H1 (cell line): ENCODE measurements at regions not wholly inside any gene's neighbourhood (a gene's known extent, or its start where the extent isn't known, plus 50 kb on each side); places are given as distances from the start of the nearest gene placed in this dataset.

Source experiments
- CTCF ChIA-PET: fragments of 300-600 bp; sonication (Branson Sonifier 250); formaldehyde crosslinking; loops from one replicate; lab custom pipeline; 2021; ENCODE audit not compliant: partially characterized antibody; lab: Charles Lee
- POLR2A ChIA-PET: fragments of 300-600 bp; sonication (Branson Sonifier 250); formaldehyde crosslinking; loops from one replicate; lab custom pipeline; 2021; ENCODE audit warnings: inconsistent platforms; ENCODE audit not compliant: partially characterized antibody; lab: Charles Lee
- DNase-seq, 2 experiments: peaks; one replicate each; pipeline versions ENCODE4 v3.0.0 to v3.0.0-alpha.2; 2010 to 2022; ENCODE audit warnings: low spot score in 2 of 2, low read depth in 1 of 2, mixed read lengths in 1 of 2
- FAIRE-seq: peaks from 2 replicates; lab custom pipeline; 2011; peaks lifted over from hg19 to GRCh38; lab: Jason Lieb, UNC
- H2AFZ ChIP-seq: 2 replicates; pipeline ENCODE4 v1.8.1; 2012; ENCODE audit warnings: low read length, inconsistent platforms
- H2AK5ac ChIP-seq: 2 replicates; pipeline ENCODE4 v1.6.1; 2013; ENCODE audit warnings: low read depth, low read length
- H2BK120ac ChIP-seq: replicated peaks from 2 replicates; pipeline ENCODE3; 2013; ENCODE audit warnings: low read depth, low read length, inconsistent platforms
- H2BK12ac ChIP-seq: 2 replicates; pipeline ENCODE4 v1.6.1; 2013; ENCODE audit warnings: low read depth, low read length
- H2BK15ac ChIP-seq: 2 replicates; pipeline ENCODE4 v1.6.1; 2013; ENCODE audit warnings: low read length
- H2BK20ac ChIP-seq: 2 replicates; pipeline ENCODE4 v1.6.1; 2013; ENCODE audit warnings: low read length
- H2BK5ac ChIP-seq: 2 replicates; pipeline ENCODE4 v1.6.1; 2013; ENCODE audit warnings: low read depth, low read length
- H3K14ac ChIP-seq: 2 replicates; pipeline ENCODE4 v1.6.1; 2013; ENCODE audit warnings: inconsistent platforms; ENCODE audit not compliant: insufficient read length
- H3K18ac ChIP-seq: 2 replicates; pipeline ENCODE4 v1.6.1; 2013; ENCODE audit warnings: low read length; ENCODE audit errors: extremely low read depth
- H3K23ac ChIP-seq: 2 replicates; pipeline ENCODE4 v1.6.1; 2013; ENCODE audit warnings: inconsistent platforms; ENCODE audit not compliant: insufficient read length
- H3K23me2 ChIP-seq: 2 replicates; pipeline ENCODE4 v1.6.1; 2013; ENCODE audit warnings: low read depth, low read length
- H3K27ac ChIP-seq: 2 replicates; pipeline ENCODE4 v1.6.1; 2011; ENCODE audit warnings: low read depth, low read length, inconsistent platforms
- H3K27me3 ChIP-seq, 4 experiments: replicated peaks in 1 of 4; 1 replicate in 1 of 4; 2 replicates in 3 of 4; pipeline versions ENCODE4 v1.6.1 to v1.8.1; 2011 to 2013; ENCODE audit warnings: low read length in 3 of 4, mild to moderate bottlenecking in 3 of 4, inconsistent platforms in 2 of 4, mixed read lengths in 2 of 4, moderate library complexity in 1 of 4; ENCODE audit not compliant: control insufficient read depth in 3 of 4, insufficient read depth in 3 of 4; ENCODE audit errors: extremely low read depth in 1 of 4
- H3K36me3 ChIP-seq, 4 experiments: 2 replicates each; pipeline versions ENCODE4 v1.6.1 to v1.8.1; 2011 to 2013; ENCODE audit warnings: mild to moderate bottlenecking in 4 of 4, low read length in 3 of 4, moderate library complexity in 2 of 4, control low read depth in 1 of 4, inconsistent platforms in 1 of 4; ENCODE audit not compliant: insufficient read depth in 4 of 4, control insufficient read depth in 2 of 4
- H3K4ac ChIP-seq: replicated peaks from 2 replicates; pipeline ENCODE3; 2013; ENCODE audit warnings: low read length, low read depth, mixed read lengths, inconsistent platforms; ENCODE audit not compliant: insufficient read length
- H3K4me1 ChIP-seq, 4 experiments: replicated peaks in 1 of 4; 1 replicate in 1 of 4; 2 replicates in 3 of 4; pipeline versions ENCODE4 v1.6.1 to v1.8.1; 2011 to 2013; ENCODE audit warnings: low read length in 3 of 4, inconsistent platforms in 2 of 4, mixed read lengths in 1 of 4; ENCODE audit not compliant: insufficient read depth in 4 of 4, control insufficient read depth in 3 of 4
- H3K4me2 ChIP-seq, 2 experiments: 2 replicates each; pipeline versions ENCODE4 v1.6.1 to v1.8.1; 2011 to 2013; ENCODE audit warnings: low read depth in 2 of 2, low read length in 2 of 2, control low read depth in 1 of 2, inconsistent platforms in 1 of 2, mild to moderate bottlenecking in 1 of 2; ENCODE audit not compliant: insufficient read depth in 1 of 2
- H3K4me3 ChIP-seq, 4 experiments: fragments of 200-600, 300-600 bp in 1 of 4; sonication (generic), shearing (Covaris generic), sonication (Bioruptor Twin) in 1 of 4; 2 replicates each; pipeline versions ENCODE4 v1.5.1 to v1.8.1; 2011 to 2016; ENCODE audit warnings: low read length in 4 of 4, low read depth in 3 of 4, control low read depth in 2 of 4, inconsistent platforms in 2 of 4, mild to moderate bottlenecking in 2 of 4, mixed read lengths in 1 of 4, moderate library complexity in 1 of 4; ENCODE audit not compliant: insufficient read depth in 2 of 4; ENCODE audit errors: extremely low read depth in 1 of 4
- H3K56ac ChIP-seq: replicated peaks from 2 replicates; pipeline ENCODE3; 2013; ENCODE audit warnings: low read depth, mild to moderate bottlenecking, mixed read lengths, low read length, inconsistent platforms; ENCODE audit not compliant: insufficient read length
- H3K79me1 ChIP-seq: 2 replicates; pipeline ENCODE4 v1.6.1; 2013; ENCODE audit warnings: low read depth, low read length, control low read depth
- H3K79me2 ChIP-seq, 2 experiments: 2 replicates each; pipeline versions ENCODE4 v1.6.1 to v1.8.1; 2012 to 2013; ENCODE audit warnings: low read length in 2 of 2, mild to moderate bottlenecking in 2 of 2, inconsistent platforms in 1 of 2; ENCODE audit not compliant: insufficient read depth in 2 of 2, control insufficient read depth in 1 of 2
- H3K9ac ChIP-seq, 4 experiments: replicated peaks in 1 of 4; 1 replicate in 1 of 4; 2 replicates in 3 of 4; pipeline versions ENCODE4 v1.6.1 to v1.8.1; 2011 to 2013; ENCODE audit warnings: low read depth in 3 of 4, low read length in 3 of 4, control low read depth in 2 of 4, mild to moderate bottlenecking in 2 of 4, moderate library complexity in 2 of 4, inconsistent platforms in 1 of 4; ENCODE audit errors: extremely low read depth in 1 of 4
- H3K9me3 ChIP-seq, 2 experiments: 2 replicates each; pipeline versions ENCODE4 v1.6.1 to v1.8.1; 2012 to 2013; ENCODE audit warnings: mild to moderate bottlenecking in 2 of 2, moderate library complexity in 2 of 2, control low read depth in 1 of 2, inconsistent platforms in 1 of 2, low read depth in 1 of 2, low read length in 1 of 2, mixed read lengths in 1 of 2; ENCODE audit not compliant: insufficient read depth in 2 of 2
- H4K20me1 ChIP-seq, 2 experiments: replicated peaks in 1 of 2; 2 replicates each; pipeline versions ENCODE3 to v1.8.1; 2011 to 2013; ENCODE audit warnings: inconsistent platforms in 2 of 2, low read length in 2 of 2, mild to moderate bottlenecking in 1 of 2; ENCODE audit not compliant: insufficient read depth in 2 of 2, control insufficient read depth in 1 of 2
- H4K5ac ChIP-seq: 2 replicates; pipeline ENCODE4 v1.6.1; 2013; ENCODE audit warnings: low read length, low read depth, mixed read lengths, inconsistent platforms; ENCODE audit not compliant: insufficient read length
- H4K8ac ChIP-seq: 2 replicates; pipeline ENCODE4 v1.8.0; 2013; ENCODE audit warnings: mild to moderate bottlenecking, moderate library complexity, low read length, inconsistent platforms; ENCODE audit not compliant: insufficient read depth; ENCODE audit errors: extremely low read depth
- H4K91ac ChIP-seq: replicated peaks from 2 replicates; pipeline ENCODE3; 2013; ENCODE audit warnings: low read length, mixed read lengths, inconsistent platforms; ENCODE audit not compliant: insufficient read length
- RAD21 ChIP-seq, 2 experiments: IDR thresholded peaks in 1 of 2; conservative IDR thresholded peaks in 1 of 2; 2 replicates each; pipeline ENCODE4 v1.6.1; 2011; ENCODE audit warnings: low read depth in 2 of 2, low read length in 2 of 2, improper control_type of control experiment in 1 of 2, inconsistent platforms in 1 of 2, mild to moderate bottlenecking in 1 of 2, moderate library complexity in 1 of 2
- RNF2 ChIP-seq: fragments of 200-900, 300-1000 bp; sonication (generic); IDR thresholded peaks from 2 replicates; pipeline ENCODE4 v1.7.1; 2016; ENCODE audit warnings: borderline replicate concordance, low read depth, mild to moderate bottlenecking, antibody characterized with exemption, low read length; ENCODE audit not compliant: poor library complexity, severe bottlenecking; ENCODE audit errors: missing control alignments
- WGBS, 2 experiments: shearing (Covaris generic) in 1 of 2; methylation state at CpG; one replicate each; pipeline versions ENCODE4 v1.1.6 to v1.1.7; 2013 to 2015; ENCODE audit warnings: low lambda C conversion rate in 2 of 2, mixed read lengths in 2 of 2, inconsistent platforms in 1 of 2, low coverage in 1 of 2, missing lambda C conversion rate in 1 of 2; ENCODE audit not compliant: insufficient replicate concordance in 2 of 2, insufficient coverage in 1 of 2, insufficient read length in 1 of 2; ENCODE audit errors: extremely low coverage in 1 of 2, missing lambda C conversion rate in 1 of 2; 5-methylcytosine and 5-hydroxymethylcytosine counted together

GRCh38 chr3:148090156-148090555, 607.5 kb upstream of the AGTR1 start:
- no peak overlapping the region for H4K8ac ChIP-seq
- H3K36me3 ChIP-seq, result no peaks in the 10 kb centered on the region
- H2BK120ac ChIP-seq, result no peak overlapping the region
- POLR2A ChIA-PET, result no interaction called here
- H3K27me3 ChIP-seq, result no peaks in the 10 kb centered on the region
- no peak overlapping the region for H2BK12ac ChIP-seq
- no peak overlapping the region for H2BK20ac ChIP-seq
- CTCF ChIA-PET, result interaction anchor here (1.4 to 4.9 kb wide), 2 partner anchors 13 to 473 kb away, joined by 3 to 26 read pairs; no protein-coding TSS in a partner anchor
- no peak overlapping the region for H3K14ac ChIP-seq
- H2BK5ac ChIP-seq, result no peak overlapping the region
- H3K4me1 ChIP-seq, result no peaks in the 10 kb centered on the region; a peak in 1 of 7 replicates
- no peak overlapping the region for H2AFZ ChIP-seq
- no peak for DNase-seq
- no peak overlapping the region for H3K4me3 ChIP-seq
- H4K5ac ChIP-seq, result no peak overlapping the region
- no peak overlapping the region for H3K4ac ChIP-seq
- H4K20me1 ChIP-seq, result no peaks in the 10 kb centered on the region
- FAIRE-seq, result no peak
- H3K4me2 ChIP-seq, result no peak overlapping the region
- no peak overlapping the region for H3K56ac ChIP-seq
- H3K79me1 ChIP-seq, result no peaks in the 10 kb centered on the region
- no peak overlapping the region for H3K9ac ChIP-seq
- H3K9me3 ChIP-seq, result no peaks in the 10 kb centered on the region
- no peaks in the 10 kb centered on the region for H3K79me2 ChIP-seq
- no peak overlapping the region for H4K91ac ChIP-seq
- no peak overlapping the region for H3K27ac ChIP-seq
- H3K18ac ChIP-seq, result no peak overlapping the region
- H2BK15ac ChIP-seq, result no peak overlapping the region
- no peak overlapping the region for H3K23ac ChIP-seq
- H3K23me2 ChIP-seq, result no peaks in the 10 kb centered on the region
- WGBS, 2 experiments, result 76% methylated on average over 2 of the region's 2 CpGs; no CpG with 5 or more reads in 1 of the 2 experiments
- H2AK5ac ChIP-seq, result no peak overlapping the region
- TF ChIP-seq RNF2 (no peak), RAD21 (IDR thresholded peaks at IDR 0.05 in 1 of 2, conservative IDR thresholded peaks at IDR 0.05 in 1 of 2; ENCODE audit: low read depth in 2 of 2, low read length in 2 of 2) (no peak)
